ENCODE measurements at regions not wholly inside any gene's neighbourhood (a gene's known extent, or its start where the extent isn't known, plus 50 kb on each side); places are given as distances from the start of the nearest gene placed in this dataset.

GRCh38 chr16:72410492-72410891 is 238.5 kb upstream of the PMFBP1 start:
- H2BK5ac ChIP-seq (ENCODE audit: low read depth, low read length) = no peak overlapping the region
- H3K4me1 ChIP-seq (replicated peaks in 1 of 4; ENCODE audit: control insufficient read depth in 3 of 4, insufficient read depth in 4 of 4, low read length in 3 of 4) = peaks cover 0 to 4% (median 1%) of the 10 kb centered on the region in 4 experiments; a peak in 2 of 7 replicates
- no peak overlapping the region for H3K4me2 ChIP-seq (ENCODE audit: insufficient read depth in 1 of 2, low read depth in 2 of 2, low read length in 2 of 2)
- H3K4me3 ChIP-seq (ENCODE audit: extremely low read depth in 1 of 4, insufficient read depth in 2 of 4, low read depth in 3 of 4, low read length in 4 of 4) = no peak overlapping the region
- 84% methylated on average over 2 of the region's 2 CpGs; no CpG with 5 or more reads in 1 of the 2 experiments for WGBS, 2 experiments (ENCODE audit: extremely low coverage in 1 of 2, insufficient coverage in 1 of 2, insufficient read length in 1 of 2, insufficient replicate concordance in 2 of 2, low coverage in 1 of 2, low lambda C conversion rate in 2 of 2, missing lambda C conversion rate in 1 of 2)
- H3K27ac ChIP-seq (ENCODE audit: low read depth, low read length) = no peak overlapping the region
- no peak overlapping the region for H2BK120ac ChIP-seq (replicated peaks; ENCODE audit: low read depth, low read length)
- CTCF ChIA-PET (ENCODE audit: partially characterized antibody) = interaction anchor here (1.0 to 1.1 kb wide), 2 partner anchors 57 to 215 kb away, joined by 3 read pairs; no protein-coding TSS in a partner anchor
- H2AFZ ChIP-seq (ENCODE audit: low read length) = no peak overlapping the region
- H4K8ac ChIP-seq (ENCODE audit: extremely low read depth, insufficient read depth, low read length) = no peak overlapping the region
- H3K79me1 ChIP-seq (ENCODE audit: low read depth, low read length) = no peaks in the 10 kb centered on the region
- H3K23me2 ChIP-seq (ENCODE audit: low read depth, low read length) = no peaks in the 10 kb centered on the region
- DNase-seq (ENCODE audit: low read depth in 1 of 2, low spot score in 2 of 2) (no peak), FAIRE-seq (no peak)
- no peak overlapping the region for H2BK20ac ChIP-seq (ENCODE audit: low read length)
- H4K5ac ChIP-seq (ENCODE audit: insufficient read length, low read depth, low read length) = no peak overlapping the region
- H4K20me1 ChIP-seq (replicated peaks in 1 of 2; ENCODE audit: control insufficient read depth in 1 of 2, insufficient read depth in 2 of 2, low read length in 2 of 2) = no peaks in the 10 kb centered on the region
- no peak overlapping the region for H3K23ac ChIP-seq (ENCODE audit: insufficient read length)
- no peak overlapping the region for H2BK15ac ChIP-seq (ENCODE audit: low read length)
- POLR2A ChIA-PET (ENCODE audit: partially characterized antibody) = no interaction called here
- H3K27me3 ChIP-seq (replicated peaks in 1 of 4; ENCODE audit: control insufficient read depth in 3 of 4, extremely low read depth in 1 of 4, insufficient read depth in 3 of 4, low read length in 3 of 4) = no peaks in the 10 kb centered on the region
- no peak overlapping the region for H2BK12ac ChIP-seq (ENCODE audit: low read depth, low read length)
- no peaks in the 10 kb centered on the region for H3K36me3 ChIP-seq (ENCODE audit: control insufficient read depth in 2 of 4, insufficient read depth in 4 of 4, low read length in 3 of 4)
- no peak overlapping the region for H3K4ac ChIP-seq (replicated peaks; ENCODE audit: insufficient read length, low read depth, low read length)
- H3K14ac ChIP-seq (ENCODE audit: insufficient read length) = no peak overlapping the region
- no peak overlapping the region for H3K18ac ChIP-seq (ENCODE audit: extremely low read depth, low read length)
- no peak overlapping the region for H4K91ac ChIP-seq (replicated peaks; ENCODE audit: insufficient read length, low read length)
- no peak overlapping the region for H3K56ac ChIP-seq (replicated peaks; ENCODE audit: insufficient read length, low read depth, low read length)
- H3K9ac ChIP-seq (replicated peaks in 1 of 4; ENCODE audit: extremely low read depth in 1 of 4, low read depth in 3 of 4, low read length in 3 of 4) = no peak overlapping the region
- H3K79me2 ChIP-seq (ENCODE audit: control insufficient read depth in 1 of 2, insufficient read depth in 2 of 2, low read length in 2 of 2) = no peaks in the 10 kb centered on the region
- H3K9me3 ChIP-seq (ENCODE audit: insufficient read depth in 2 of 2, low read depth in 1 of 2, low read length in 1 of 2) = no peaks in the 10 kb centered on the region
- H2AK5ac ChIP-seq (ENCODE audit: low read depth, low read length) = no peak overlapping the region
- no peak for TF ChIP-seq TCF12 (IDR thresholded peaks at IDR 0.05; ENCODE audit: low read depth, low read length)
- no peak for TF ChIP-seq NRF1 (IDR thresholded peaks at IDR 0.05; ENCODE audit: low read depth, low read length)
- no peak for TF ChIP-seq ATF3 (IDR thresholded peaks at IDR 0.05; ENCODE audit: insufficient read depth, low read depth, low read length)
- TF ChIP-seq JUND (IDR thresholded peaks at IDR 0.05; ENCODE audit: low read length) = no peak
- TF ChIP-seq TEAD4 (IDR thresholded peaks at IDR 0.05; ENCODE audit: low read depth, low read length) = no peak
- no peak for TF ChIP-seq CTCF (IDR thresholded peaks at IDR 0.05; ENCODE audit: control extremely low read depth in 1 of 3, insufficient read depth in 1 of 3, low read depth in 1 of 3, low read length in 3 of 3)
- no peak for TF ChIP-seq TAF7 (optimal IDR thresholded peaks at IDR 0.05; ENCODE audit: borderline replicate concordance, low read depth, low read length)
- no peak for TF ChIP-seq TAF1 (IDR thresholded peaks at IDR 0.05; ENCODE audit: low read depth, low read length)
- no peak for TF ChIP-seq POLR2AphosphoS5 (IDR thresholded peaks at IDR 0.05; ENCODE audit: low read depth, low read length)
- no peak for TF ChIP-seq CHD1 (IDR thresholded peaks at IDR 0.05; ENCODE audit: low read depth, low read length)
- TF ChIP-seq CHD2 (IDR thresholded peaks at IDR 0.05; ENCODE audit: low read length) = no peak
- TF ChIP-seq EP300 (IDR thresholded peaks at IDR 0.05; ENCODE audit: borderline replicate concordance in 1 of 2, low read depth in 2 of 2, low read length in 2 of 2) = no peak
- TF ChIP-seq CBX5 (IDR thresholded peaks at IDR 0.05; ENCODE audit: low read depth, low read length) = no peak
